Activated T-helper 1 cell treated with anti-CD3 and anti-CD28 coated beads, Interleukin-12 subunit alpha, Interleukin-12 subunit beta, Interleukin-2, Interleukin-4 antibody, amounts not matched to agents 30 ng/mL and 10 ng/mL and 1 ng/mL, durations not matched to agents 14 hours and 24 hours and 36 hours (primary cell): ENCODE measurements at regions not wholly inside any gene's neighbourhood (a gene's known extent, or its start where the extent isn't known, plus 50 kb on each side); places are given as distances from the start of the nearest gene placed in this dataset.
"Not testable (repeated sequence)": the region's sequence is repeated elsewhere in the genome, so short reads cannot be mapped to it uniquely, and the experiment has no call there.

Source experiments
- DNase-seq: peaks from one replicate; pipeline ENCODE4 v3.0.0; 2021; ENCODE audit warnings: low spot score
- H3K27ac Mint-ChIP-seq: one replicate; pipeline ENCODE4 v1.8.0; 2021; ENCODE audit warnings: mild to moderate bottlenecking, mixed read lengths
- H3K27me3 Mint-ChIP-seq: one replicate; pipeline ENCODE4 v1.8.0; 2022; ENCODE audit warnings: mild to moderate bottlenecking, moderate library complexity, mixed read lengths; ENCODE audit not compliant: insufficient read depth
- H3K36me3 Mint-ChIP-seq: one replicate; pipeline ENCODE4 v1.8.0; 2021; ENCODE audit warnings: low read depth, mixed read lengths
- H3K4me1 Mint-ChIP-seq: one replicate; pipeline ENCODE4 v1.8.0; 2021; ENCODE audit warnings: low read depth, mixed read lengths
- H3K4me3 Mint-ChIP-seq: one replicate; pipeline ENCODE4 v1.8.0; 2021; ENCODE audit warnings: mild to moderate bottlenecking, moderate library complexity, mixed read lengths
- H3K9me3 Mint-ChIP-seq: one replicate; pipeline ENCODE4 v1.8.0; 2021; ENCODE audit warnings: mixed read lengths
- intact Hi-C: fragments of 100-400 bp; cut with micrococcal nuclease; formaldehyde crosslinking; loops from one replicate; pipeline ENCODE4 v1.15.1; 2024

DNA sequence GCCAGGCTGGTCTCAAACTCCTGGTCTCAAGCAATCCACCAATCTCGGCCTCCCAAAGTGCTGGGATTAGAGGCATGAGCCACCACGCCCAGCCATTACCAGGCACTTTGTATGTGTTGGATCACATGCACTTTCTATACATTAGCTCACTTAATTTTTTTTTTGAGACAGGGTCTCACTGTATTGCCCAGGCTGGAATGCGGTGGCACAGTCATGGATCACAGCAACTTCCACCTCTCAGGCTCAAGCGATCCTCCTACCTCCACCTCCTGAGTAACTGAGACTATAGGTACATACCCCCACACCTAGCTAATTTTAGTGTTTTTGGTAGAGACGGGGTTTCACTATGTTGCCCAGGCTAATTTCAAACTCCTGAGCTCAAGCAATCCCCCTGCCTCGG, 203.0 kb upstream of the MYL2 start:
- intact Hi-C loops, result no loop called here
- Mint-ChIP-seq H3K9me3 (no peaks in the 10 kb centered on the region), H3K4me1 (no peaks in the 10 kb centered on the region), H3K4me3 (no peak overlapping the region), H3K27me3 (peaks cover 3% of the 10 kb centered on the region), H3K36me3 (no peaks in the 10 kb centered on the region), H3K27ac (no peak overlapping the region)
- DNase-seq, result no peak

DNA sequence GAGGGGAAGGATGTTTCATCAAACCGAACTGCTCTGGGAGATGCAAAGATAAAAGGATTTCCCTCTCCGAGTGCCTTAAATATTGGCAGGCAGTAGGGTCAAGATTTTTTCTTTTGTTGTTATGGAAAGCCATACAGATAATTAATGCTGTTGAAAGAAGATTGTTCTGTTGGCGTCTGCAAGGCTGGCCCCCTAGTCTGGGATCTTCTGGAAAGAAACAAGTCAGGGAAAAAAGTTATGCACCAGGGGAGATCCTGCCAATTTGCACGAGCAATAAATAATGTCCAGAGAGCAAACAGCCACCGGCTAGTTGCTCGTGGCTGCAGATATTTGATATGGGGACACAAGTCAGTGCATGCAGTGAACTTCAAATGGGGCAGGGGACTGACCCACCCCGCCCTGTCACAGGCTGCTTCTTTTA, 202.1 kb upstream of the MYL2 start:
- no peaks in the 10 kb centered on the region for H3K36me3 Mint-ChIP-seq
- intact Hi-C loops, result no loop called here
- H3K4me3 Mint-ChIP-seq, result no peak overlapping the region
- H3K27me3 Mint-ChIP-seq, result peaks cover 3% of the 10 kb centered on the region
- no peaks in the 10 kb centered on the region for H3K9me3 Mint-ChIP-seq
- no peaks in the 10 kb centered on the region for H3K4me1 Mint-ChIP-seq
- no peak for DNase-seq
- no peak overlapping the region for H3K27ac Mint-ChIP-seq

- intact Hi-C loops, result no loop called here
- Mint-ChIP-seq H3K27me3 (peaks cover 3% of the 10 kb centered on the region), H3K4me1 (no peaks in the 10 kb centered on the region), H3K4me3 (no peak overlapping the region), H3K27ac (no peak overlapping the region), H3K36me3 (no peaks in the 10 kb centered on the region), H3K9me3 (no peaks in the 10 kb centered on the region)
- no peak for DNase-seq
Observed at GRCh38 chr12:111121840-111122239, 201.5 kb upstream of the MYL2 start.

- Mint-ChIP-seq H3K27ac (no peak overlapping the region), H3K27me3 (peaks cover 3% of the 10 kb centered on the region), H3K36me3 (no peaks in the 10 kb centered on the region), H3K4me1 (no peaks in the 10 kb centered on the region), H3K9me3 (peaks cover 3% of the 10 kb centered on the region), H3K4me3 (no peak overlapping the region)
- no peak for DNase-seq
- intact Hi-C loops, result no loop called here
Observed at GRCh38 chr12:111120578-111120977, 200.2 kb upstream of the MYL2 start.

GRCh38 chr12:111117017-111117416, 196.6 kb upstream of the MYL2 start:
- no peaks in the 10 kb centered on the region for H3K36me3 Mint-ChIP-seq
- no peak for DNase-seq
- no peak overlapping the region for H3K27ac Mint-ChIP-seq
- H3K9me3 Mint-ChIP-seq, result peaks cover 3% of the 10 kb centered on the region
- intact Hi-C loops, result no loop called here
- peaks cover 8% of the 10 kb centered on the region for H3K27me3 Mint-ChIP-seq
- no peak overlapping the region for H3K4me3 Mint-ChIP-seq
- H3K4me1 Mint-ChIP-seq, result no peaks in the 10 kb centered on the region

GRCh38 chr12:111113313-111113712, 192.9 kb upstream of the MYL2 start:
- H3K27ac Mint-ChIP-seq, H3K4me3 Mint-ChIP-seq, H3K9me3 Mint-ChIP-seq, intact Hi-C loops, H3K4me1 Mint-ChIP-seq, H3K27me3 Mint-ChIP-seq, H3K36me3 Mint-ChIP-seq, DNase-seq: not testable (repeated sequence)

GRCh38 chr12:111112311-111113098, 192.1 kb upstream of the MYL2 start:
- Mint-ChIP-seq H3K4me1 (no peaks in the 10 kb centered on the region), H3K27ac (no peak overlapping the region), H3K9me3 (peaks cover 3% of the 10 kb centered on the region), H3K27me3 (peaks cover 9% of the 10 kb centered on the region), H3K4me3 (no peak overlapping the region), H3K36me3 (no peaks in the 10 kb centered on the region)
- intact Hi-C loops, result no loop called here
- no peak for DNase-seq

DNA sequence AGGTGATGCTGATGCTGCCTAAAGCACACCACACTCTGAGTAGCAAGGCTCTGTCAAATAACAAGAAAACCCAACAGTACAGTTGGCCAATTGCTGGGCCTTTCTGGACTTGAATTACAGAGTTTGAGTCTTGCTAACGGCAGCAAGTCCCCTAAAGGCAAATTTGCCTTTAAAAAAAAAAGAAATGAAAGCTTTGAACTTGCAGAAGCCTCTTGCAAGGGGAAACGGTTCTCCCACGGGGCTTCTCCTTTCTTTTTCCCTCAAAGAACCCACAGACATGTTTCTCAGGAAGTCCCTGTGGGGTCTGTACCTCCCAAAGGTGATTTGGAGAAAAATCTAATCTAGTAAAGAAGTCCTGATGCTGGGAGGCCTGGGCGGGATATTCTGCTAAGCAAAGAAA, 191.3 kb upstream of the MYL2 start:
- peaks cover 9% of the 10 kb centered on the region for H3K27me3 Mint-ChIP-seq
- H3K4me1 Mint-ChIP-seq, result no peaks in the 10 kb centered on the region
- no peak overlapping the region for H3K27ac Mint-ChIP-seq
- H3K36me3 Mint-ChIP-seq, result no peaks in the 10 kb centered on the region
- no peak overlapping the region for H3K4me3 Mint-ChIP-seq
- intact Hi-C loops, result no loop called here
- peaks cover 3% of the 10 kb centered on the region for H3K9me3 Mint-ChIP-seq
- DNase-seq, result no peak

DNA sequence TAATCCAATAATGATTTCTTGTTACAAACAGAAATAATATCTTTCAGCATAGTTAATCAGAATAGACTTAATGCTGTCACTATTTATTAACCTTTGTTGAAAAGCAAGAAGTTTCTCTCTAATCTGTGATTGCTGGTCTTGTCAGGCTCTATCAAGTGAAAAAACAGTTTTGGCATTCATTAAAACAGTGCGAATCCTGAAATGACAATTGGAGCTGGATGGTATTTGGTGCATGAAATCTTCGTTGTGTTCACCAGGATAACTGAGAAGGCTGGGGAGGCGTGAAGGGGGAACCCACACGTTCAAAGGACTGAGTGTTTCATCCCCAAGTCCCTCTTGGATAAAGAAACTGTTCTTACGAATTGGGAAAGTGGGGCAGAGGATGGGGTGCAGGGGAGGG, 190.2 kb upstream of the MYL2 start:
- intact Hi-C loops, result no loop called here
- DNase-seq, result no peak
- Mint-ChIP-seq H3K4me1 (no peaks in the 10 kb centered on the region), H3K36me3 (no peaks in the 10 kb centered on the region), H3K27me3 (peaks cover 9% of the 10 kb centered on the region), H3K9me3 (no peaks in the 10 kb centered on the region), H3K4me3 (no peak overlapping the region), H3K27ac (no peak overlapping the region)

DNA sequence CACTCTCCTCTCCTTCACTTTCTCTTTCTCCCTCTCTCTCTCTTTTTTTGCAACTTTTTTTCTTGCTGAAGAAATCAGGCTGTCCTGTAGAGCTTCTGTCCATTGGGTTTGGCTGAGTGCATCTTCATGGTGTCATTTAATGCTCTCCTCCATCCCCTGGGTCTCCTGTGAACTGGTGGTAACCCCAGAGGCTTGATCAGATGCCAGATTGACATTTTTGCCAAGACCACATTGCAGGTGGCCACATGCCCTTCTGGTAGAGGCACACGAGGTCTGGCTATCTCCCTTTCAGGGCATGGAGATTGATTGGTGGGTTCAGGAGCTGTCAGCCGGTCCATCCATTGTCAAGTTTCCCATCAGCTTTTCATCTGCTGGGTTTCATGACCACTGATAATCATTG, 188.3 kb upstream of the MYL2 start:
- intact Hi-C loops, result no loop called here
- Mint-ChIP-seq H3K36me3 (no peaks in the 10 kb centered on the region), H3K27ac (no peak overlapping the region), H3K4me3 (no peak overlapping the region), H3K27me3 (peaks cover 12% of the 10 kb centered on the region), H3K9me3 (no peaks in the 10 kb centered on the region), H3K4me1 (no peaks in the 10 kb centered on the region)
- no peak for DNase-seq

- H3K9me3 Mint-ChIP-seq, result no peaks in the 10 kb centered on the region
- no peak overlapping the region for H3K27ac Mint-ChIP-seq
- H3K4me3 Mint-ChIP-seq, result no peak overlapping the region
- no peaks in the 10 kb centered on the region for H3K36me3 Mint-ChIP-seq
- peaks cover 7% of the 10 kb centered on the region for H3K27me3 Mint-ChIP-seq
- intact Hi-C loops, result no loop called here
- DNase-seq, result no peak
- H3K4me1 Mint-ChIP-seq, result no peaks in the 10 kb centered on the region
Observed at GRCh38 chr12:111107392-111108178, 187.2 kb upstream of the MYL2 start.

GRCh38 chr12:111105294-111105693, 184.9 kb upstream of the MYL2 start:
- DNase-seq, result no peak
- H3K9me3 Mint-ChIP-seq, result no peaks in the 10 kb centered on the region
- intact Hi-C loops, result no loop called here

GRCh38 chr12:111103583-111103982, 183.2 kb upstream of the MYL2 start:
- peaks cover 6% of the 10 kb centered on the region for H3K27me3 Mint-ChIP-seq
- H3K4me1 Mint-ChIP-seq, result peaks cover 6% of the 10 kb centered on the region
- intact Hi-C loops, result no loop called here
- H3K9me3 Mint-ChIP-seq, result no peaks in the 10 kb centered on the region
- no peak overlapping the region for H3K4me3 Mint-ChIP-seq
- no peak for DNase-seq
- H3K27ac Mint-ChIP-seq, result no peak overlapping the region
- H3K36me3 Mint-ChIP-seq, result no peaks in the 10 kb centered on the region

More at GRCh38 chr12:111105294-111105693, 184.9 kb upstream of the MYL2 start:
- Mint-ChIP-seq H3K27ac (no peak overlapping the region), H3K27me3 (peaks cover 5% of the 10 kb centered on the region), H3K4me1 (no peaks in the 10 kb centered on the region), H3K4me3 (no peak overlapping the region), H3K36me3 (no peaks in the 10 kb centered on the region)
